Muscle of arm (tissue), 1 donor: ENCODE measurements at regions not wholly inside any gene's neighbourhood (a gene's known extent, or its start where the extent isn't known, plus 50 kb on each side); places are given as distances from the start of the nearest gene placed in this dataset.
A peak's percentile ranks its signal among the peaks of the same experiment; 100 is the strongest.
"Not testable (repeated sequence)": the region's sequence is repeated elsewhere in the genome, so short reads cannot be mapped to it uniquely, and the experiment has no call there.

Experiments
- DNase-seq: peaks from one replicate; pipeline ENCODE4 v3.0.0-alpha.2; 2013

GRCh38 chr2:8141079-8141707 is 540.7 kb upstream of the ID2 start:
- no peak for DNase-seq

- peak; percentile 69 for DNase-seq
Measured at GRCh38 chr2:8141780-8142179, 540.1 kb upstream of the ID2 start.

- DNase-seq = no peak
Measured at GRCh38 chr2:8142461-8142860, 539.4 kb upstream of the ID2 start.

- DNase-seq = no peak
Measured at GRCh38 chr2:8144131-8144631, 537.7 kb upstream of the ID2 start.

- no peak for DNase-seq
Measured at GRCh38 chr2:8144785-8145184, 537.1 kb upstream of the ID2 start.

- not testable (repeated sequence) for DNase-seq
Measured at GRCh38 chr2:8145375-8145774, 536.5 kb upstream of the ID2 start.

- no peak for DNase-seq
Measured at GRCh38 chr2:8146132-8147005, 535.5 kb upstream of the ID2 start.

- no peak for DNase-seq
Measured at GRCh38 chr2:8148260-8149006, 533.4 kb upstream of the ID2 start.

- DNase-seq = no peak
Measured at GRCh38 chr2:8149007-8149405, 532.9 kb upstream of the ID2 start.

GRCh38 chr2:8149985-8150539 is 531.8 kb upstream of the ID2 start:
- DNase-seq = no peak

GRCh38 chr2:8151888-8152287 is 530.0 kb upstream of the ID2 start:
- DNase-seq = no peak

GRCh38 chr2:8152392-8153257 is 529.2 kb upstream of the ID2 start:
- no peak for DNase-seq

- DNase-seq = no peak
Measured at GRCh38 chr2:8153258-8153718, 528.6 kb upstream of the ID2 start.

- no peak for DNase-seq
Measured at GRCh38 chr2:8154270-8154669, 527.6 kb upstream of the ID2 start.

GRCh38 chr2:8154936-8155335 is 526.9 kb upstream of the ID2 start:
- no peak for DNase-seq

- DNase-seq = no peak
Measured at GRCh38 chr2:8157621-8158430, 524.0 kb upstream of the ID2 start.

GRCh38 chr2:8158711-8159110 is 523.1 kb upstream of the ID2 start:
- no peak for DNase-seq

- DNase-seq = no peak
Measured at GRCh38 chr2:8159211-8159965, 522.5 kb upstream of the ID2 start.

GRCh38 chr2:8159966-8160603 is 521.8 kb upstream of the ID2 start:
- DNase-seq = no peak
